Omental fat pad (tissue), 3 donors: ENCODE measurements at regions not wholly inside any gene's neighbourhood (a gene's known extent, or its start where the extent isn't known, plus 50 kb on each side); places are given as distances from the start of the nearest gene placed in this dataset.
"Not testable (repeated sequence)": the region's sequence is repeated elsewhere in the genome, so short reads cannot be mapped to it uniquely, and the experiment has no call there.

Experiments
- ATAC-seq: fragments of 150-250 bp; one replicate; pipeline ENCODE4 v1.9.1; 2016; ENCODE audit warnings: mild to moderate bottlenecking, moderate library complexity; ENCODE audit not compliant: low FRiP score
- DNase-seq: peaks from one replicate; pipeline ENCODE4 v3.0.0-alpha.2; 2019; ENCODE audit warnings: low spot score
- CTCF ChIP-seq, 3 donors: fragments of 450-650 bp; IDR thresholded peaks; one replicate each; pipeline ENCODE4 v1.5.1; 2016 to 2017; ENCODE audit warnings: antibody characterized with exemption in 3 of 3, mild to moderate bottlenecking in 3 of 3, moderate library complexity in 2 of 3

GRCh38 chr6:157727629-157728182 is 95.3 kb upstream of the SNX9 start:
- ATAC-seq = no peak
- TF ChIP-seq CTCF (IDR thresholded peaks at IDR 0.05) = no peak
- DNase-seq = no peak

GRCh38 chr6:157728183-157728881 is 94.7 kb upstream of the SNX9 start:
- no peak for TF ChIP-seq CTCF (IDR thresholded peaks at IDR 0.05)
- no peak for ATAC-seq
- no peak for DNase-seq

- ATAC-seq (no peak), DNase-seq (no peak)
- no peak for TF ChIP-seq CTCF (IDR thresholded peaks at IDR 0.05)
Observed at GRCh38 chr6:157731221-157731620, 91.8 kb upstream of the SNX9 start.

- no peak for ATAC-seq
- DNase-seq = no peak
- no peak for TF ChIP-seq CTCF (IDR thresholded peaks at IDR 0.05)
Observed at GRCh38 chr6:157732007-157732406, 91.0 kb upstream of the SNX9 start.

- TF ChIP-seq CTCF (IDR thresholded peaks at IDR 0.05) = no peak
- no peak for DNase-seq
- ATAC-seq = no peak
Observed at GRCh38 chr6:157732416-157733161, 90.5 kb upstream of the SNX9 start.

- not testable (repeated sequence) for ATAC-seq, DNase-seq
Observed at GRCh38 chr6:157736555-157736954, 86.5 kb upstream of the SNX9 start.

- TF ChIP-seq CTCF (IDR thresholded peaks at IDR 0.05) = no peak
- no peak for ATAC-seq
Observed at GRCh38 chr6:157741321-157741947, 81.6 kb upstream of the SNX9 start.

More at GRCh38 chr6:157741321-157741947, 81.6 kb upstream of the SNX9 start:
- DNase-seq = no peak
